ENCODE measurements at regions not wholly inside any gene's neighbourhood (a gene's known extent, or its start where the extent isn't known, plus 50 kb on each side); places are given as distances from the start of the nearest gene placed in this dataset.

- TF ChIP-seq CTCF (conservative IDR thresholded peaks at IDR 0.05; ENCODE audit: low read depth, low read length): no peak
- no peak for TF ChIP-seq EZH2phosphoT487 (IDR thresholded peaks at IDR 0.05; ENCODE audit: borderline replicate concordance, low read length)
- TF ChIP-seq EZH2 (IDR thresholded peaks at IDR 0.05; ENCODE audit: low read length, unreplicated experiment): no peak
- intact Hi-C loops (cut with micrococcal nuclease): no loop called here
- no peak overlapping the region for H3K9ac ChIP-seq (ENCODE audit: low read length)
- no peak overlapping the region for H3K4me2 ChIP-seq (ENCODE audit: low read length)
- H3K36me3 ChIP-seq (ENCODE audit: low read depth, low read length): no peaks in the 10 kb centered on the region
- H3K27me3 ChIP-seq (ENCODE audit: low read length): no peaks in the 10 kb centered on the region
- CTCF ChIA-PET: no interaction called here
- H3K27ac ChIP-seq (ENCODE audit: low read length): no peak overlapping the region
- H3K79me2 ChIP-seq (ENCODE audit: low read length): no peaks in the 10 kb centered on the region
- BruUV-seq (replicated peaks): no TSS peak
- H2AFZ ChIP-seq (ENCODE audit: low read length): no peak overlapping the region
- no peak overlapping the region for H3K4me3 ChIP-seq (ENCODE audit: low read length)
- ATAC-seq (no peak), DNase-seq (no peak)
- POLR2A ChIA-PET (ENCODE audit: unreplicated experiment): no interaction called here
- H4K20me1 ChIP-seq (ENCODE audit: low read length): no peaks in the 10 kb centered on the region
- no peaks in the 10 kb centered on the region for H3K9me3 ChIP-seq (ENCODE audit: low read length)
- H3K9me2 ChIP-seq (replicated peaks; ENCODE audit: low read length): no peaks in the 10 kb centered on the region
- no peaks in the 10 kb centered on the region for H3K4me1 ChIP-seq (ENCODE audit: insufficient read depth, low read length)
- no peaks in the 10 kb centered on the region for H3F3A ChIP-seq (ENCODE audit: low read length, unreplicated experiment)
Observed at GRCh38 chr13:22081430-22081829, 410.6 kb downstream of the FGF9 start.

GRCh38 chr13:22082030-22082429 lies 411.2 kb downstream of the FGF9 start:
- Histone ChIP-seq H3F3A (ENCODE audit: low read length, unreplicated experiment) (no peaks in the 10 kb centered on the region), H3K9me2 (replicated peaks; ENCODE audit: low read length) (no peaks in the 10 kb centered on the region), H3K27me3 (ENCODE audit: low read length) (no peaks in the 10 kb centered on the region), H2AFZ (ENCODE audit: low read length) (no peak overlapping the region), H3K4me3 (ENCODE audit: low read length) (no peak overlapping the region), H3K79me2 (ENCODE audit: low read length) (no peaks in the 10 kb centered on the region), H3K4me1 (ENCODE audit: insufficient read depth, low read length) (no peaks in the 10 kb centered on the region), H3K9me3 (ENCODE audit: low read length) (no peaks in the 10 kb centered on the region), H3K4me2 (ENCODE audit: low read length) (no peak overlapping the region), H3K27ac (ENCODE audit: low read length) (no peak overlapping the region), H4K20me1 (ENCODE audit: low read length) (no peaks in the 10 kb centered on the region), H3K9ac (ENCODE audit: low read length) (no peak overlapping the region), H3K36me3 (ENCODE audit: low read depth, low read length) (no peaks in the 10 kb centered on the region)
- ChIA-PET POLR2A (ENCODE audit: unreplicated experiment) (no interaction called here), CTCF (no interaction called here)
- ATAC-seq: no peak
- BruUV-seq (replicated peaks): no TSS peak
- TF ChIP-seq CTCF (conservative IDR thresholded peaks at IDR 0.05; ENCODE audit: low read depth, low read length): no peak
- TF ChIP-seq EZH2 (IDR thresholded peaks at IDR 0.05; ENCODE audit: low read length, unreplicated experiment): no peak
- TF ChIP-seq EZH2phosphoT487 (IDR thresholded peaks at IDR 0.05; ENCODE audit: borderline replicate concordance, low read length): no peak
- no peak for DNase-seq
- intact Hi-C loops (cut with micrococcal nuclease): no loop called here

- CTCF ChIA-PET: no interaction called here
- no peaks in the 10 kb centered on the region for H3K9me2 ChIP-seq (replicated peaks; ENCODE audit: low read length)
- no TSS peak for BruUV-seq (replicated peaks)
- no peak for DNase-seq
- no peak overlapping the region for H3K9ac ChIP-seq (ENCODE audit: low read length)
- no peak for TF ChIP-seq CTCF (conservative IDR thresholded peaks at IDR 0.05; ENCODE audit: low read depth, low read length)
- no peak for TF ChIP-seq EZH2phosphoT487 (IDR thresholded peaks at IDR 0.05; ENCODE audit: borderline replicate concordance, low read length)
- TF ChIP-seq EZH2 (IDR thresholded peaks at IDR 0.05; ENCODE audit: low read length, unreplicated experiment): no peak
- H3K4me3 ChIP-seq (ENCODE audit: low read length): no peak overlapping the region
- H3K79me2 ChIP-seq (ENCODE audit: low read length): no peaks in the 10 kb centered on the region
- H2AFZ ChIP-seq (ENCODE audit: low read length): no peak overlapping the region
- intact Hi-C loops (cut with micrococcal nuclease): no loop called here
- H3K4me2 ChIP-seq (ENCODE audit: low read length): no peak overlapping the region
- no peak for ATAC-seq
- POLR2A ChIA-PET (ENCODE audit: unreplicated experiment): no interaction called here
- H4K20me1 ChIP-seq (ENCODE audit: low read length): no peaks in the 10 kb centered on the region
- H3K4me1 ChIP-seq (ENCODE audit: insufficient read depth, low read length): no peaks in the 10 kb centered on the region
- no peaks in the 10 kb centered on the region for H3K36me3 ChIP-seq (ENCODE audit: low read depth, low read length)
- H3F3A ChIP-seq (ENCODE audit: low read length, unreplicated experiment): no peaks in the 10 kb centered on the region
- H3K9me3 ChIP-seq (ENCODE audit: low read length): no peaks in the 10 kb centered on the region
- H3K27me3 ChIP-seq (ENCODE audit: low read length): no peaks in the 10 kb centered on the region
- no peak overlapping the region for H3K27ac ChIP-seq (ENCODE audit: low read length)
Observed at GRCh38 chr13:22082437-22083100, 411.7 kb downstream of the FGF9 start.
